BLaER1 (cell line): ENCODE measurements at regions not wholly inside any gene's neighbourhood (a gene's known extent, or its start where the extent isn't known, plus 50 kb on each side); places are given as distances from the start of the nearest gene placed in this dataset.

Experiments used
- H3K27ac ChIP-seq: shearing (Covaris generic); formaldehyde crosslinking; 2 replicates; pipeline ENCODE4 v1.8.1; 2022
- H3K27me3 ChIP-seq: shearing (Covaris generic); formaldehyde crosslinking; 2 replicates; pipeline ENCODE4 v1.8.1; 2022
- H3K36me3 ChIP-seq: shearing (Covaris generic); formaldehyde crosslinking; 2 replicates; pipeline ENCODE4 v1.8.1; 2022
- H3K4me1 ChIP-seq: shearing (Covaris generic); formaldehyde crosslinking; 2 replicates; pipeline ENCODE4 v1.8.1; 2022
- H3K4me2 ChIP-seq: shearing (Covaris generic); formaldehyde crosslinking; 2 replicates; pipeline ENCODE4 v1.8.1; 2022
- H3K4me3 ChIP-seq: shearing (Covaris generic); formaldehyde crosslinking; 2 replicates; pipeline ENCODE4 v1.8.1; 2022
- H3K9ac ChIP-seq: shearing (Covaris generic); formaldehyde crosslinking; 2 replicates; pipeline ENCODE4 v1.8.1; 2022
- H3K9me3 ChIP-seq: shearing (Covaris generic); formaldehyde crosslinking; 2 replicates; pipeline ENCODE4 v1.8.1; 2022
- H4K20me1 ChIP-seq: shearing (Covaris generic); formaldehyde crosslinking; 2 replicates; pipeline ENCODE4 v1.8.1; 2022
- Cebpa-rat ChIP-seq: shearing (Covaris generic); IDR thresholded peaks from 2 replicates; pipeline ENCODE4 v1.8.1; 2022

GRCh38 chr6:93751969-93752368, 332.6 kb upstream of the EPHA7 start:
- H3K36me3 ChIP-seq = no peaks in the 10 kb centered on the region
- H3K4me3 ChIP-seq = no peak overlapping the region
- H3K27ac ChIP-seq = no peak overlapping the region
- no peak overlapping the region for H3K4me2 ChIP-seq
- H3K9me3 ChIP-seq = no peaks in the 10 kb centered on the region
- no peaks in the 10 kb centered on the region for H3K4me1 ChIP-seq
- TF ChIP-seq Cebpa-rat = no peak
- H4K20me1 ChIP-seq = no peaks in the 10 kb centered on the region
- H3K27me3 ChIP-seq = no peaks in the 10 kb centered on the region
- no peak overlapping the region for H3K9ac ChIP-seq

GRCh38 chr6:93749930-93750329, 330.6 kb upstream of the EPHA7 start:
- H3K27ac ChIP-seq = no peak overlapping the region
- no peak overlapping the region for H3K4me3 ChIP-seq
- TF ChIP-seq Cebpa-rat = no peak

GRCh38 chr6:93749191-93749590, 329.8 kb upstream of the EPHA7 start:
- H4K20me1 ChIP-seq = no peaks in the 10 kb centered on the region
- no peak overlapping the region for H3K27ac ChIP-seq
- no peak overlapping the region for H3K9ac ChIP-seq
- no peaks in the 10 kb centered on the region for H3K36me3 ChIP-seq
- no peak overlapping the region for H3K4me3 ChIP-seq
- H3K4me1 ChIP-seq = no peaks in the 10 kb centered on the region
- H3K27me3 ChIP-seq = no peaks in the 10 kb centered on the region
- TF ChIP-seq Cebpa-rat = no peak
- no peaks in the 10 kb centered on the region for H3K9me3 ChIP-seq
- no peak overlapping the region for H3K4me2 ChIP-seq

More at GRCh38 chr6:93749930-93750329, 330.6 kb upstream of the EPHA7 start:
- H4K20me1 ChIP-seq = no peaks in the 10 kb centered on the region
- no peaks in the 10 kb centered on the region for H3K36me3 ChIP-seq
- H3K9ac ChIP-seq = no peak overlapping the region
- H3K4me2 ChIP-seq = no peak overlapping the region
- H3K4me1 ChIP-seq = no peaks in the 10 kb centered on the region
- no peaks in the 10 kb centered on the region for H3K27me3 ChIP-seq
- H3K9me3 ChIP-seq = no peaks in the 10 kb centered on the region

GRCh38 chr6:93746892-93747291, 327.5 kb upstream of the EPHA7 start:
- no peaks in the 10 kb centered on the region for H3K9me3 ChIP-seq
- no peak overlapping the region for H3K4me2 ChIP-seq
- no peaks in the 10 kb centered on the region for H4K20me1 ChIP-seq
- no peaks in the 10 kb centered on the region for H3K36me3 ChIP-seq
- no peaks in the 10 kb centered on the region for H3K4me1 ChIP-seq
- no peaks in the 10 kb centered on the region for H3K27me3 ChIP-seq
- no peak overlapping the region for H3K27ac ChIP-seq
- TF ChIP-seq Cebpa-rat = no peak
- no peak overlapping the region for H3K9ac ChIP-seq
- H3K4me3 ChIP-seq = no peak overlapping the region

DNA sequence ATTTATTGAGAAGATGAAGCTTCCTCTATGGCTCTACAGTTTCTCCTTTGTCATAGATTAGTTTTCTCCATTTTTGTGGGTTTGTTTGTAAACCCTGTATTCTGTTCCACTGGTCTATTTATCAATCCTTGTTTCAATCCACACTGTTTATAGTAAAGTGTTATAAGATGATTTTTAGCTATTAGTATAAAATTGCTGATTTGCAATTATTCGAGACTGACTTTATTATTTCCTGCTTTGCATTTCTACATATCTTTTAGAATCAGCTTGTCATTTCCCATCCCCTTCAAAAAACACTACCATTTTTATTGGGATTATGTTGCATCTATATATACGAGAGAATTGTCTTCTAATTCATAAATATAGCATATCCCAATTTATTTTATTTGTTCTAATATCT, 325.9 kb upstream of the EPHA7 start:
- Histone ChIP-seq H3K36me3 (no peaks in the 10 kb centered on the region), H3K9me3 (no peaks in the 10 kb centered on the region), H3K9ac (no peak overlapping the region), H3K27ac (no peak overlapping the region), H3K4me2 (no peak overlapping the region), H3K4me3 (no peak overlapping the region), H3K4me1 (no peaks in the 10 kb centered on the region), H4K20me1 (no peaks in the 10 kb centered on the region), H3K27me3 (no peaks in the 10 kb centered on the region)
- no peak for TF ChIP-seq Cebpa-rat

DNA sequence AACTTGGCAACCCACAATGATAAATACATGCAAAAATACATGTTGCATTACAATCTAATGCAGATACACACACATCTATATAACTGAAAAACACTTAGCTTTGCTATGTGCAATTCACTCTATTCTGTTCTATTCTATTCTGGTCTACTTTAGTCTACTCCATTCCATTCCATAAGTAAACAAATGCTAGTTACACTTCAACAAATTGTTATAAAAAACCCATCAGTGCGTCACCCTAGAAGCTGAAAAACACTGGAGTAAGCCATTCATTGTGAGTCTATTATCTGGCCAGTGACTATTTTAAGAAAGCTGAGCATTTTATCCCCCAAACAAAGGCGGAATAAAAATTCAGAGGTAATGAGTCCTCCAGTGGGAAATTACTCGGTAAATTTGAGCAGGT, 315.7 kb upstream of the EPHA7 start:
- Histone ChIP-seq H3K27me3 (no peaks in the 10 kb centered on the region), H3K4me2 (no peak overlapping the region), H4K20me1 (no peaks in the 10 kb centered on the region), H3K9me3 (no peaks in the 10 kb centered on the region), H3K27ac (no peak overlapping the region), H3K4me3 (no peak overlapping the region), H3K9ac (no peak overlapping the region), H3K36me3 (no peaks in the 10 kb centered on the region), H3K4me1 (no peaks in the 10 kb centered on the region)
- no peak for TF ChIP-seq Cebpa-rat

GRCh38 chr6:93731306-93731705, 311.9 kb upstream of the EPHA7 start:
- no peaks in the 10 kb centered on the region for H4K20me1 ChIP-seq
- no peak for TF ChIP-seq Cebpa-rat
- no peaks in the 10 kb centered on the region for H3K4me1 ChIP-seq

GRCh38 chr6:93728150-93728549, 308.8 kb upstream of the EPHA7 start:
- Histone ChIP-seq H3K4me2 (no peak overlapping the region), H3K9ac (no peak overlapping the region), H4K20me1 (no peaks in the 10 kb centered on the region), H3K27ac (no peak overlapping the region), H3K4me1 (no peaks in the 10 kb centered on the region), H3K36me3 (no peaks in the 10 kb centered on the region), H3K4me3 (no peak overlapping the region), H3K27me3 (no peaks in the 10 kb centered on the region), H3K9me3 (no peaks in the 10 kb centered on the region)
- TF ChIP-seq Cebpa-rat = no peak

More at GRCh38 chr6:93731306-93731705, 311.9 kb upstream of the EPHA7 start:
- Histone ChIP-seq H3K4me3 (no peak overlapping the region), H3K9me3 (no peaks in the 10 kb centered on the region), H3K36me3 (no peaks in the 10 kb centered on the region), H3K4me2 (no peak overlapping the region), H3K27me3 (no peaks in the 10 kb centered on the region), H3K27ac (no peak overlapping the region), H3K9ac (no peak overlapping the region)

DNA sequence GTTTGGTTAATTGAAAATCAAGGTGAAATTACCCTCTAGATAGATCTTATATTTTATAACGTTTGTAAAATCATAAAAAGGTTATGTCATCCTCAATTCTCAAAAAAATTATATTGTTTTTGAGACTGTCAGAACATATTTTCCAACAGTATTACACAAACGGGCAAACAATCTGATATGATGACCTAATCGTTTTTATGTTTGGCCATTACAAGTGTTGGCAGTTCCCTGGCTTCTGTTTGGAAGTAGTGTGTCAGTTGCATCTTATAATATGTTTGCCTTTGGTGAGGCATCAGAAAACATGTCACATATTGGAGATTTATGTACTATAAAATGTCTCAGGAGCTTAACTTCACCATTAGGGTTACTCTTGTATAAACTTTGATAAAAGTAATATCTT, 308.1 kb upstream of the EPHA7 start:
- Histone ChIP-seq H3K27ac (no peak overlapping the region), H3K4me1 (no peaks in the 10 kb centered on the region), H3K4me3 (no peak overlapping the region), H3K27me3 (no peaks in the 10 kb centered on the region), H4K20me1 (no peaks in the 10 kb centered on the region), H3K36me3 (no peaks in the 10 kb centered on the region), H3K9me3 (no peaks in the 10 kb centered on the region), H3K9ac (no peak overlapping the region), H3K4me2 (no peak overlapping the region)
- TF ChIP-seq Cebpa-rat = no peak

- no peak for TF ChIP-seq Cebpa-rat
- H3K4me1 ChIP-seq = no peaks in the 10 kb centered on the region
- H3K27me3 ChIP-seq = no peaks in the 10 kb centered on the region
- no peaks in the 10 kb centered on the region for H3K36me3 ChIP-seq
- H3K4me3 ChIP-seq = no peak overlapping the region
- H3K27ac ChIP-seq = no peak overlapping the region
- no peaks in the 10 kb centered on the region for H4K20me1 ChIP-seq
- H3K4me2 ChIP-seq = no peak overlapping the region
- H3K9ac ChIP-seq = no peak overlapping the region
- no peaks in the 10 kb centered on the region for H3K9me3 ChIP-seq
These were observed 302.2 kb upstream of the EPHA7 start for GRCh38 chr6:93721386-93722048.

GRCh38 chr6:93713974-93714373, 294.6 kb upstream of the EPHA7 start:
- Histone ChIP-seq H3K27ac (no peak overlapping the region), H3K4me3 (no peak overlapping the region), H3K9ac (no peak overlapping the region), H3K9me3 (peaks cover 34% of the 10 kb centered on the region), H3K36me3 (no peaks in the 10 kb centered on the region), H3K4me1 (no peaks in the 10 kb centered on the region), H3K4me2 (no peak overlapping the region), H3K27me3 (no peaks in the 10 kb centered on the region), H4K20me1 (no peaks in the 10 kb centered on the region)
- no peak for TF ChIP-seq Cebpa-rat
